GM21737 (cell line): ENCODE measurements at regions not wholly inside any gene's neighbourhood (a gene's known extent, or its start where the extent isn't known, plus 50 kb on each side); places are given as distances from the start of the nearest gene placed in this dataset.

Source experiments
- ATAC-seq: cut with Tn5 transposase; IDR thresholded peaks from one replicate; pipeline ENCODE4 v1.9.1; 2021; ENCODE audit warnings: mild to moderate bottlenecking, moderate library complexity; ENCODE audit not compliant: unreplicated experiment

GRCh38 chr2:234438305-234438977, 58.4 kb downstream of the ARL4C start:
- ATAC-seq = no peak

- no peak for ATAC-seq
Observed at GRCh38 chr2:234437642-234438304, 59.1 kb downstream of the ARL4C start.

- no peak for ATAC-seq
Observed at GRCh38 chr2:234436482-234436837, 60.4 kb downstream of the ARL4C start.

GRCh38 chr2:234435836-234436481, 60.9 kb downstream of the ARL4C start:
- no peak for ATAC-seq

- no peak for ATAC-seq
Observed at GRCh38 chr2:234433201-234433600, 63.7 kb downstream of the ARL4C start.

- ATAC-seq = no peak
Observed at GRCh38 chr2:234430871-234431270, 66.0 kb downstream of the ARL4C start.

- ATAC-seq = no peak
Observed at GRCh38 chr2:234429265-234429664, 67.6 kb downstream of the ARL4C start.

GRCh38 chr2:234427081-234428061, 69.5 kb downstream of the ARL4C start:
- ATAC-seq = no peak

GRCh38 chr2:234426616-234427015, 70.3 kb downstream of the ARL4C start:
- no peak for ATAC-seq

- peak; percentile 89 for ATAC-seq
Observed at GRCh38 chr2:234425639-234426603, 71.0 kb downstream of the ARL4C start.

GRCh38 chr2:234423884-234424283, 73.0 kb downstream of the ARL4C start:
- no peak for ATAC-seq

- no peak for ATAC-seq
Observed at GRCh38 chr2:234422981-234423431, 73.9 kb downstream of the ARL4C start.

GRCh38 chr2:234422273-234422732, 74.6 kb downstream of the ARL4C start:
- ATAC-seq = no peak

GRCh38 chr2:234420408-234420807, 76.5 kb downstream of the ARL4C start:
- no peak for ATAC-seq

GRCh38 chr2:234419726-234420125, 77.2 kb downstream of the ARL4C start:
- ATAC-seq = no peak

- ATAC-seq = no peak
Observed at GRCh38 chr2:234415706-234416105, 81.2 kb downstream of the ARL4C start.

GRCh38 chr2:234414596-234414995, 82.3 kb downstream of the ARL4C start:
- ATAC-seq = no peak

GRCh38 chr2:234412726-234413125, 84.2 kb downstream of the ARL4C start:
- ATAC-seq = no peak

- peak; percentile 85 for ATAC-seq
Observed at GRCh38 chr2:234411793-234412192, 85.1 kb downstream of the ARL4C start.

GRCh38 chr2:234410526-234410925, 86.4 kb downstream of the ARL4C start:
- no peak for ATAC-seq
